ENCODE measurements at regions not wholly inside any gene's neighbourhood (a gene's known extent, or its start where the extent isn't known, plus 50 kb on each side); places are given as distances from the start of the nearest gene placed in this dataset.

- Mint-ChIP-seq H3K36me3 (no peaks in the 10 kb centered on the region), H3K27me3 (ENCODE audit: low read depth in 3 of 3) (peaks cover 4% of the 10 kb centered on the region in 3 donors), H3K27ac (no peak overlapping the region), H3K4me3 (no peak overlapping the region), H3K4me1 (peaks cover 16% of the 10 kb centered on the region), H3K9me3 (peaks cover 2 to 9% (median 6%) of the 10 kb centered on the region in 7 donors)
- H3K27me3 ChIP-seq (ENCODE audit: control insufficient read depth in 2 of 2, insufficient read depth in 2 of 2, low read length in 2 of 2): no peaks in the 10 kb centered on the region
- H4K20me1 ChIP-seq (ENCODE audit: insufficient read depth, low read length): no peaks in the 10 kb centered on the region
- no peak overlapping the region for H3K4me3 ChIP-seq (replicated peaks in 1 of 3; ENCODE audit: low read depth in 2 of 3, low read length in 3 of 3)
- intact Hi-C loops (cut with micrococcal nuclease): no loop called here
- no peak for DNase-seq
- no peak overlapping the region for H3K4me2 ChIP-seq (replicated peaks; ENCODE audit: extremely low read depth, low read length, poor library complexity, severe bottlenecking)
- H3K9ac ChIP-seq (ENCODE audit: insufficient read depth, low read length, poor library complexity, severe bottlenecking): no peak overlapping the region
- no peak overlapping the region for H3K27ac ChIP-seq (ENCODE audit: low read depth in 1 of 2, low read length in 2 of 2)
- peaks cover 0 to 5% of the 10 kb centered on the region in 2 donors for H3K9me3 ChIP-seq (replicated peaks in 1 of 2; ENCODE audit: control insufficient read depth in 1 of 2, insufficient read depth in 1 of 2, low read length in 2 of 2)
- H3K36me3 ChIP-seq (replicated peaks in 1 of 2; ENCODE audit: control insufficient read depth in 1 of 2, insufficient read depth in 2 of 2, low read length in 2 of 2): no peaks in the 10 kb centered on the region
- peaks cover 9 to 13% of the 10 kb centered on the region in 2 donors for H3K4me1 ChIP-seq (ENCODE audit: control insufficient read depth in 1 of 2, insufficient read depth in 2 of 2, low read length in 2 of 2)
- TF ChIP-seq CTCF (IDR thresholded peaks at IDR 0.05): no peak
- 96% methylated on average over 4 of the region's 7 CpGs for WGBS (ENCODE audit: insufficient coverage)
- no peaks in the 10 kb centered on the region for H3K79me2 ChIP-seq (ENCODE audit: insufficient read depth, low read length)
- no peak overlapping the region for H2AFZ ChIP-seq (ENCODE audit: insufficient read depth, low read depth, low read length, poor library complexity, severe bottlenecking)
Observed at GRCh38 chr2:8611246-8611645, 70.6 kb upstream of the ID2 start.

GRCh38 chr2:8611700-8612099 is 70.2 kb upstream of the ID2 start:
- Histone ChIP-seq H3K4me1 (ENCODE audit: control insufficient read depth in 1 of 2, insufficient read depth in 2 of 2, low read length in 2 of 2) (peaks cover 9 to 13% of the 10 kb centered on the region in 2 donors), H3K27me3 (ENCODE audit: control insufficient read depth in 2 of 2, insufficient read depth in 2 of 2, low read length in 2 of 2) (no peaks in the 10 kb centered on the region), H2AFZ (ENCODE audit: insufficient read depth, low read depth, low read length, poor library complexity, severe bottlenecking) (no peak overlapping the region), H3K4me2 (replicated peaks; ENCODE audit: extremely low read depth, low read length, poor library complexity, severe bottlenecking) (no peak overlapping the region), H3K79me2 (ENCODE audit: insufficient read depth, low read length) (no peaks in the 10 kb centered on the region), H3K27ac (ENCODE audit: low read depth in 1 of 2, low read length in 2 of 2) (no peak overlapping the region), H3K9ac (ENCODE audit: insufficient read depth, low read length, poor library complexity, severe bottlenecking) (no peak overlapping the region), H3K4me3 (replicated peaks in 1 of 3; ENCODE audit: low read depth in 2 of 3, low read length in 3 of 3) (no peak overlapping the region), H4K20me1 (ENCODE audit: insufficient read depth, low read length) (no peaks in the 10 kb centered on the region), H3K9me3 (replicated peaks in 1 of 2; ENCODE audit: control insufficient read depth in 1 of 2, insufficient read depth in 1 of 2, low read length in 2 of 2) (peaks cover 0 to 5% of the 10 kb centered on the region in 2 donors), H3K36me3 (replicated peaks in 1 of 2; ENCODE audit: control insufficient read depth in 1 of 2, insufficient read depth in 2 of 2, low read length in 2 of 2) (no peaks in the 10 kb centered on the region)
- Mint-ChIP-seq H3K4me3 (no peak overlapping the region), H3K4me1 (peaks cover 16% of the 10 kb centered on the region), H3K9me3 (peaks cover 2 to 9% (median 6%) of the 10 kb centered on the region in 7 donors), H3K27ac (no peak overlapping the region), H3K27me3 (ENCODE audit: low read depth in 3 of 3) (peaks cover 4% of the 10 kb centered on the region in 3 donors), H3K36me3 (no peaks in the 10 kb centered on the region)
- intact Hi-C loops (cut with micrococcal nuclease): no loop called here
- DNase-seq: no peak
- no peak for TF ChIP-seq CTCF (IDR thresholded peaks at IDR 0.05)
- whole genome bisulfite sequencing (ENCODE audit: insufficient coverage): 93% methylated on average over 11 of the region's 11 CpGs

Data from CD14-positive monocyte (primary cell).